ENCODE measurements at regions not wholly inside any gene's neighbourhood (a gene's known extent, or its start where the extent isn't known, plus 50 kb on each side); places are given as distances from the start of the nearest gene placed in this dataset.

DNA sequence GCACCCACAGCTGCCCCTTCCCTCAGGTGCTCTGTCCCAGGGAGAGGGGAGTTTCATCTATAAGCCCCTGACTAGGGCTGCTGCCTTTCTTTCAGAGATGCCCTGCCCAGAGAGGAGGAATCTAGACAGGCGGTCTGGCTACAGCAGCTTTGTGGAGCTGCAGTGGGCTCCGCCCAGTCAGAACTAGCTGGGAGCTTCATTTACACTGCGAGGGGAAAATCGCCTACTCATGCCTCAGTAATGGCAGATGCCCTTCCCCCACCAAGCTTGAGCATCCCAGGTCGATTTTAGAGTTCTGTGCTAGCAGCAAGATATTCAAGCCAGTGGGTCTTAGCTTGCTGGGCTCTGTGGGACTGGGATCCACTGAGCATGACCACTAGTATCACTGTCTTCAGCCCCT lies 181.2 kb upstream of the RARB start:
- H3K4me1 ChIP-seq (ENCODE audit: control insufficient read depth, insufficient read depth, low read length), result no peaks in the 10 kb centered on the region
- H3K9me3 ChIP-seq (ENCODE audit: control insufficient read depth, insufficient read depth, low read length), result no peaks in the 10 kb centered on the region
- no peak overlapping the region for H3K27ac ChIP-seq (ENCODE audit: low read length)
- no peaks in the 10 kb centered on the region for H3K36me3 ChIP-seq (ENCODE audit: control insufficient read depth, insufficient read depth, low read length)
- WGBS (ENCODE audit: insufficient coverage, insufficient read length), result no CpG with 5 or more reads among the region's 5 CpGs
- no peak overlapping the region for H3K4me3 ChIP-seq (ENCODE audit: low read length)
- no peak for DNase-seq (ENCODE audit: low read depth, low spot score)
- H3K27me3 ChIP-seq (ENCODE audit: control insufficient read depth, insufficient read depth, low read length), result no peaks in the 10 kb centered on the region

DNA sequence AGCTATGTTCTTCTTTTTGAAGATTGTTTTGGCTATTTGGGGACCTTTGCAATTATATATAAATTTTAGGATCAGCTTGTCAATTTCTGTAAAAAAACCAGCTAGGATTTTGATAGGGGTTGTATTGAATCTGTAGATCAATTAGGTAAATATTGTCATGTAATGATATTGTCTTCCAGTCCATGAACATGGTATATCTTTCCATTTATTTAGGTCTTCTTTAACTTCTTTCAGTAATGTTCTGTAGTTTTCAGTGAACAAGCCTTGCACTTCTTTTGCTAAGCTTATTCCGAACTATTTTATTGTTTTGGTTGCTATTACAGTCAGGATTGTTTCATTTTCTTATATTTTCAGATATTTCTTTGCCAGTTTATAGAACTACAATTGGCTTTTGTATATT lies 175.8 kb upstream of the RARB start:
- Histone ChIP-seq H3K27me3 (ENCODE audit: control insufficient read depth, insufficient read depth, low read length) (no peaks in the 10 kb centered on the region), H3K4me1 (ENCODE audit: control insufficient read depth, insufficient read depth, low read length) (no peaks in the 10 kb centered on the region), H3K9me3 (ENCODE audit: control insufficient read depth, insufficient read depth, low read length) (no peaks in the 10 kb centered on the region), H3K4me3 (ENCODE audit: low read length) (no peak overlapping the region), H3K36me3 (ENCODE audit: control insufficient read depth, insufficient read depth, low read length) (no peaks in the 10 kb centered on the region), H3K27ac (ENCODE audit: low read length) (no peak overlapping the region)
- WGBS (ENCODE audit: insufficient coverage, insufficient read length), result no CpG with 5 or more reads among the region's 1 CpG
- no peak for DNase-seq (ENCODE audit: low read depth, low spot score)

DNA sequence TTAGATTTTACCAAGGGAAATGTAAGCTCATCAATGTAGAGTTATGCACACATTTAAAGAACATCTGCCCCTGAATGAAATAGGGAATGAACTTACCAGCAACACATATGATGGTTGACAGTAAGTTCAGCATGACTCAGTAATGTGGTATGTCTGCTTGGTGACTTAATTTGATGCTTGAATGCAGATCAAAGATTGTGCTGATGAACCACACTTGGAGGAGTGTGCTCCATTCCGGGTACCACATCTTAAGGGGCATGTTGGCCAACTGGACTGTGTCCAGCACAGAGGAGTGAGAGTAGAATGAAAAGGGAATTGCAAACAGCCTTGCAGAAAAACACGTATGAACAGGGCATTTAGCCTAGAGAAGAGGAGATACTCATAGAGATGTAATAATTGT lies 171.0 kb upstream of the RARB start:
- H3K4me3 ChIP-seq (ENCODE audit: low read length), result no peak overlapping the region
- H3K27me3 ChIP-seq (ENCODE audit: control insufficient read depth, insufficient read depth, low read length), result no peaks in the 10 kb centered on the region
- H3K36me3 ChIP-seq (ENCODE audit: control insufficient read depth, insufficient read depth, low read length), result no peaks in the 10 kb centered on the region
- H3K9me3 ChIP-seq (ENCODE audit: control insufficient read depth, insufficient read depth, low read length), result no peaks in the 10 kb centered on the region
- H3K27ac ChIP-seq (ENCODE audit: low read length), result no peak overlapping the region
- no CpG with 5 or more reads among the region's 2 CpGs for WGBS (ENCODE audit: insufficient coverage, insufficient read length)
- no peaks in the 10 kb centered on the region for H3K4me1 ChIP-seq (ENCODE audit: control insufficient read depth, insufficient read depth, low read length)
- DNase-seq (ENCODE audit: low read depth, low spot score), result no peak

DNA sequence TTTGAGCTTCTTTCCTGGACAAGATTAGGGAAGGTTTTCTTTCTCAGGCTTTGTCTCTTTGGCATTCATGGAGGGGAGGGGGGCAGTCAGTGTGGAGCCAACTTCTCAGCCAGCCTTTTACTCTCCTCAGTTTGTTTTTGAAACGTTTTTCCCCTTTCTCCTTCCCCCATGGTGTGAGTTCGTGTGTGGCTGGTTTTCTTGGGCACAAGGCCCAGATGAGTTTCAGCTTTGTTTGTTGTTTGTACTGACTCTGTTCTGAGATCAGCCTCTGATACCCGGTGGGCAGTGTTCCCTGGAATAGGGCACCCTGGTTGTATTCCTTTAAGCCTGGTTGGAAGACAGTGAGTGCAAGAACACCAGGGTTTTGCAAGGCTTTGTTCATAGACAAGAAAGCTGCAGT lies 168.2 kb upstream of the RARB start:
- Histone ChIP-seq H3K27ac (ENCODE audit: low read length) (no peak overlapping the region), H3K36me3 (ENCODE audit: control insufficient read depth, insufficient read depth, low read length) (no peaks in the 10 kb centered on the region), H3K27me3 (ENCODE audit: control insufficient read depth, insufficient read depth, low read length) (no peaks in the 10 kb centered on the region), H3K9me3 (ENCODE audit: control insufficient read depth, insufficient read depth, low read length) (no peaks in the 10 kb centered on the region), H3K4me3 (ENCODE audit: low read length) (no peak overlapping the region), H3K4me1 (ENCODE audit: control insufficient read depth, insufficient read depth, low read length) (no peaks in the 10 kb centered on the region)
- WGBS (ENCODE audit: insufficient coverage, insufficient read length), result no CpG with 5 or more reads among the region's 3 CpGs
- no peak for DNase-seq (ENCODE audit: low read depth, low spot score)

DNA sequence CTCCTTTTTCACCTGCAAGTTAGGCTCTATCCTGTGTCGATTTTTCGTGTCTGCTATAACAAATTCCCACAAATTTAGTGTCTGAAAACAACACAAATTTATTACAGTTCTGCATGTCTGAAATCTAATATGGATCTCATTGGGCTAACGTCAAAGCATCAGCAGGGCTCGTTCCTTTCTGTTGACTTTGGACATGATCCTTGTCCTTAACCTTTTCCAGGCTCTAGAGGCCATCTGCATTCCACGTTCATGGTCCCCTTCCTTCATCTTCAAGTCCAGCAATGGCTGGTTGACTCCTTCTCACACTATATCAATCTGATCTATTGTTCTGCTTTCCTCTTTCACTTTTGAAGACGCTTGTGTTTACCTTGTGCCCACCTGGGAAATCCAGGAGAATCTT lies 165.7 kb upstream of the RARB start:
- no CpG with 5 or more reads among the region's 6 CpGs for WGBS (ENCODE audit: insufficient coverage, insufficient read length)
- Histone ChIP-seq H3K27ac (ENCODE audit: low read length) (no peak overlapping the region), H3K27me3 (ENCODE audit: control insufficient read depth, insufficient read depth, low read length) (no peaks in the 10 kb centered on the region)

DNA sequence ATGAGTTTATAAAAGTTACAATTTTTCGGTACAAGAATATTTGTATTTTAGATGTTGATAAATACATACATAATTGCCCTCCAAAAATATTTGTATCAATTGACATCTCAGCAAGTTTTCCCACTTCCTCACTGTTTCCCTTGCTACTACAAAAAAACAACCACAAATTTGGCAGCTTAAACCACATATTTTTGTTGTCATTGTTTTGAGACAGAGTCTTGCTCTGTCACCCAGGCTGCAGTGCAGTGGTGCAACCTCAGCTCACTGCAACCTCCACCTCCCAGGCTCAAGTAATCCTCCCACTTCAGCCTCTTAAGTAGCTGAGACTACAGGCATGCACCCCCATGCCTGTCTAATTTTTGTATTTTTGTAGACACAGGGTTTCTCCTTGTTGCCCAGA lies 162.8 kb upstream of the RARB start:
- WGBS (ENCODE audit: insufficient coverage, insufficient read length), result no CpG with 5 or more reads among the region's 1 CpG
- H3K27me3 ChIP-seq (ENCODE audit: control insufficient read depth, insufficient read depth, low read length), result no peaks in the 10 kb centered on the region
- DNase-seq (ENCODE audit: low read depth, low spot score), result no peak
- H3K4me1 ChIP-seq (ENCODE audit: control insufficient read depth, insufficient read depth, low read length), result no peaks in the 10 kb centered on the region
- H3K27ac ChIP-seq (ENCODE audit: low read length), result no peak overlapping the region
- H3K9me3 ChIP-seq (ENCODE audit: control insufficient read depth, insufficient read depth, low read length), result no peaks in the 10 kb centered on the region
- H3K36me3 ChIP-seq (ENCODE audit: control insufficient read depth, insufficient read depth, low read length), result no peaks in the 10 kb centered on the region
- no peak overlapping the region for H3K4me3 ChIP-seq (ENCODE audit: low read length)

More for the DNA sequence above, 165.7 kb upstream of the RARB start:
- H3K4me3 ChIP-seq (ENCODE audit: low read length), result no peak overlapping the region
- H3K4me1 ChIP-seq (ENCODE audit: control insufficient read depth, insufficient read depth, low read length), result no peaks in the 10 kb centered on the region
- no peaks in the 10 kb centered on the region for H3K36me3 ChIP-seq (ENCODE audit: control insufficient read depth, insufficient read depth, low read length)
- no peaks in the 10 kb centered on the region for H3K9me3 ChIP-seq (ENCODE audit: control insufficient read depth, insufficient read depth, low read length)
- no peak for DNase-seq (ENCODE audit: low read depth, low spot score)

DNA sequence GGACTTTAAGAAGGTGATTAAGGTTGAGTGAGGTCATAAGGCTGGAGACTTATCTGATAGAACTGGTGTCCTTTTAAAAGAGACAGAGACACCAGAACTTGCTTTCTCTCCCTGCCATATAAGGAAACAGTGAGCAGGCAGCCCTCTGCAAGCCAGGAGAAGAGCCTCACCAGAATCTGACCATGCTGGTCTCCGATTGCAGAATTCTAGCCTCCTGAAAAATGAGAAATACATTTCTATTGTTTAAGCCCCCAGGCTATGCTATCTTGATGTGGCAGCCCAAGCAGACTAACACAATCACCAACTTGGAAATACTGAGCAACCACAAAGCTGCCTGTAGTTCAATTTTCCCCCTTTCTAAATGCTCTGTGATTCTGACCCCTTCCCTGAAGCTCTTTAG lies 161.4 kb upstream of the RARB start:
- H3K4me3 ChIP-seq (ENCODE audit: low read length), result no peak overlapping the region
- H3K27ac ChIP-seq (ENCODE audit: low read length), result no peak overlapping the region
- no peak for DNase-seq (ENCODE audit: low read depth, low spot score)
- no peaks in the 10 kb centered on the region for H3K4me1 ChIP-seq (ENCODE audit: control insufficient read depth, insufficient read depth, low read length)
- H3K27me3 ChIP-seq (ENCODE audit: control insufficient read depth, insufficient read depth, low read length), result no peaks in the 10 kb centered on the region
- no CpG with 5 or more reads among the region's 1 CpG for WGBS (ENCODE audit: insufficient coverage, insufficient read length)
- H3K9me3 ChIP-seq (ENCODE audit: control insufficient read depth, insufficient read depth, low read length), result no peaks in the 10 kb centered on the region
- H3K36me3 ChIP-seq (ENCODE audit: control insufficient read depth, insufficient read depth, low read length), result no peaks in the 10 kb centered on the region

DNA sequence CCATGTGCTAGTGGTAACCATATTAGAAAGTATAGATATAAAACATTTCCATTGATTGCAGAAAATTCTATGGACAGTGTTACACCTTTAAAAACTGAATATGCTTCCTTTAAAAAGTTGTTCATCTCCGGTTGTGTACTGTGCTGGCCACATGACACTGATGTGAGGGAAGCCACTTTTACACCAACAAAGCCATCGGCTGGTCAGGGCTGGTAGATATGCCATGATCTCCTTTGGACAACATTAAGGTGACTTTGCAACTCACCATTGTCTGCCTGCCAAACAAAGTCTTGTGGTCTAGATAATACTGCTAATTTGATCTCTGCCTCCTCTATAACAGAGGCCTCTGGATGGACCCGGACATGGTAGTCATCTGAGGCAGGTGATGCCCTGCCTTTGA lies 156.0 kb upstream of the RARB start:
- DNase-seq (ENCODE audit: low read depth, low spot score), result no peak
- Histone ChIP-seq H3K9me3 (ENCODE audit: control insufficient read depth, insufficient read depth, low read length) (no peaks in the 10 kb centered on the region), H3K27me3 (ENCODE audit: control insufficient read depth, insufficient read depth, low read length) (no peaks in the 10 kb centered on the region), H3K4me3 (ENCODE audit: low read length) (no peak overlapping the region), H3K27ac (ENCODE audit: low read length) (no peak overlapping the region), H3K4me1 (ENCODE audit: control insufficient read depth, insufficient read depth, low read length) (no peaks in the 10 kb centered on the region), H3K36me3 (ENCODE audit: control insufficient read depth, insufficient read depth, low read length) (no peaks in the 10 kb centered on the region)
- WGBS (ENCODE audit: insufficient coverage, insufficient read length), result no CpG with 5 or more reads among the region's 3 CpGs

DNA sequence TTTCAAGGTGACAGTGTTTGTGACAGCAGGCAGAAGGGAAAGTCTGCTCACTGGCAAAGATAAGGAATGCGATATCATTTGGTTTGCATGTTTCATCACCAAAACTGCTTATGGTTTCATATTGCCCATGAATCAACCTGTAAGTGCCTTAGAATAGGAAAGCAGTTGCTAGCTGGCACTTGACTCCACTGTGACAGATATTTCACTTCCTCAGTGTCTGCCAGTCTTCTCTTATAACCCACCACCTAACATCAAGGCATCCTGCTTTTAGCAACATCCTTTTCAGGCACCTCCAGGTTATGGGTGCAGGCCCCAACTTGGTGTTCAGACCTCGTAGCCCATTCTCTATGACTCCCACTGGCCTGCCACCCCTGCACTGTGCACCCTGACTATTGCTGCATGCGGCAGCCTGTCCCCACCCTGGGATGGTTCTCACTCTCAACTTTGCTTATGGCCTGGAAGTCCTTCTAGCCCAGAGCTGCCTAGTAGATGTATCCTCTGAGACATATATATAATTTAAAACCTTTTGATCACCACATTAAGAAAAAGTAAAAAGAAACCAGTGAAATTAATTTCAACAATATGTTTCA lies 154.4 kb upstream of the RARB start:
- Histone ChIP-seq H3K36me3 (ENCODE audit: control insufficient read depth, insufficient read depth, low read length) (no peaks in the 10 kb centered on the region), H3K4me1 (ENCODE audit: control insufficient read depth, insufficient read depth, low read length) (no peaks in the 10 kb centered on the region), H3K9me3 (ENCODE audit: control insufficient read depth, insufficient read depth, low read length) (no peaks in the 10 kb centered on the region), H3K27ac (ENCODE audit: low read length) (no peak overlapping the region), H3K27me3 (ENCODE audit: control insufficient read depth, insufficient read depth, low read length) (no peaks in the 10 kb centered on the region), H3K4me3 (ENCODE audit: low read length) (no peak overlapping the region)
- no CpG with 5 or more reads among the region's 3 CpGs for WGBS (ENCODE audit: insufficient coverage, insufficient read length)
- DNase-seq (ENCODE audit: low read depth, low spot score), result no peak

DNA sequence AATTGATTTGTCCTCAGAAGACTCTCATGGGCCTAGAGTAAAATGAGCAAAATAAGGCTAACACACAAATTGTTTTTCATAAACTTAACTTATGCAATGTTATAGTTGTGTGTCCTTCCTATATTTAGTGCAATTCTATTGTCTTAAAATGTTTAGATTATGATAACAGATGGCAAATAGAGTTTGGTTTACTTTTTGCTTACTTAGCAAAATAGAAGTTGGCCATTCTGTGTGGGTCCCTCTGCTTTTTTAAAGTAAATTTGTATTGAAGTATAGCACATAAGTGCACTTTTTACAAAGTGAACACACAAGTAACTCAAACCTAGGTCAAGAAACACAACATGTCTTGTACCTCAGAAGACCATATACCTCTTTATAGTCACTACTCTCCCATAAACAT lies 150.6 kb upstream of the RARB start:
- Histone ChIP-seq H3K27ac (ENCODE audit: low read length) (no peak overlapping the region), H3K4me1 (ENCODE audit: control insufficient read depth, insufficient read depth, low read length) (no peaks in the 10 kb centered on the region), H3K36me3 (ENCODE audit: control insufficient read depth, insufficient read depth, low read length) (no peaks in the 10 kb centered on the region), H3K9me3 (ENCODE audit: control insufficient read depth, insufficient read depth, low read length) (no peaks in the 10 kb centered on the region), H3K27me3 (ENCODE audit: control insufficient read depth, insufficient read depth, low read length) (no peaks in the 10 kb centered on the region), H3K4me3 (ENCODE audit: low read length) (no peak overlapping the region)
- DNase-seq (ENCODE audit: low read depth, low spot score), result no peak

DNA sequence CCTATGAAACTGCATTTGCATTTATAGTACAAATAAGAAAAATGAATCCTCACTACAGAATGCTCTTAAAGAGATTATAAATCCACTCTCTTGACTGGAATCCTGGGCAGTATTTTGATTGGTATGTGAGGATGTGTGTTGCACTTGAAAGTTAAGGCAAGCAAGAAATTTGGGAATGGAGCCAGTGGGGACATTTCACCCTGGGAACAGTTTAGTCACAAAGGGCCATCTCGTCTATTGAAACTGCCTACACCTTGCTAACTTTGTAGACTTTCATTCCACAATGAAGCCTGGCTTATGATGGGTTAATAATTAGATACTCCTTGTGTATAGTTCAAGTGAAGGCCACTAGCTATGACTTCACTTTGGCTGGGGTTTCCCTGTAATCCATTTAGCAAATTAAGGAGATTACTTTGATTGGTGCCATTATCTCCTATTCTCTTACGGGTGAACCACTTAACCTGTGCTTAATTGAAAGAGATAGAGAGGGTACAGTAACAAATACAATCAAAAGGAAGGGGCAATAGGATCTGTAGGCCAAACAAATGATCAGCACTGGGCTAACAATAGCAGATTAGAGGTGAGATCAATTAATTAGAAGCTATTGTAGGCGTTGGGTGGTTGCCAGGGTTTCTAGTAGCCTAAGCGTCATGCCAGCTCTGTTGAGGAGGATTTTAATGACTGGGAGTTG lies 146.9 kb upstream of the RARB start:
- H3K27me3 ChIP-seq (ENCODE audit: control insufficient read depth, insufficient read depth, low read length), result no peaks in the 10 kb centered on the region
- H3K9me3 ChIP-seq (ENCODE audit: control insufficient read depth, insufficient read depth, low read length), result no peaks in the 10 kb centered on the region
- H3K4me3 ChIP-seq (ENCODE audit: low read length), result no peak overlapping the region
- H3K27ac ChIP-seq (ENCODE audit: low read length), result no peak overlapping the region
- H3K4me1 ChIP-seq (ENCODE audit: control insufficient read depth, insufficient read depth, low read length), result no peaks in the 10 kb centered on the region
- no CpG with 5 or more reads among the region's 4 CpGs for WGBS (ENCODE audit: insufficient coverage, insufficient read length)
- H3K36me3 ChIP-seq (ENCODE audit: control insufficient read depth, insufficient read depth, low read length), result no peaks in the 10 kb centered on the region
- DNase-seq (ENCODE audit: low read depth, low spot score), result no peak
